H1 (cell line): ENCODE measurements at regions not wholly inside any gene's neighbourhood (a gene's known extent, or its start where the extent isn't known, plus 50 kb on each side); places are given as distances from the start of the nearest gene placed in this dataset.

ENCODE experiments used
- CTCF ChIA-PET: fragments of 300-600 bp; sonication (Branson Sonifier 250); formaldehyde crosslinking; loops from one replicate; lab custom pipeline; 2021; ENCODE audit not compliant: partially characterized antibody; lab: Charles Lee
- POLR2A ChIA-PET: fragments of 300-600 bp; sonication (Branson Sonifier 250); formaldehyde crosslinking; loops from one replicate; lab custom pipeline; 2021; ENCODE audit warnings: inconsistent platforms; ENCODE audit not compliant: partially characterized antibody; lab: Charles Lee
- DNase-seq, 2 experiments: peaks; one replicate each; pipeline versions ENCODE4 v3.0.0 to v3.0.0-alpha.2; 2010 to 2022; ENCODE audit warnings: low spot score in 2 of 2, low read depth in 1 of 2, mixed read lengths in 1 of 2
- FAIRE-seq: peaks from 2 replicates; lab custom pipeline; 2011; peaks lifted over from hg19 to GRCh38; lab: Jason Lieb, UNC
- H2AFZ ChIP-seq: 2 replicates; pipeline ENCODE4 v1.8.1; 2012; ENCODE audit warnings: low read length, inconsistent platforms
- H2AK5ac ChIP-seq: 2 replicates; pipeline ENCODE4 v1.6.1; 2013; ENCODE audit warnings: low read depth, low read length
- H2BK120ac ChIP-seq: replicated peaks from 2 replicates; pipeline ENCODE3; 2013; ENCODE audit warnings: low read depth, low read length, inconsistent platforms
- H2BK12ac ChIP-seq: 2 replicates; pipeline ENCODE4 v1.6.1; 2013; ENCODE audit warnings: low read depth, low read length
- H2BK15ac ChIP-seq: 2 replicates; pipeline ENCODE4 v1.6.1; 2013; ENCODE audit warnings: low read length
- H2BK20ac ChIP-seq: 2 replicates; pipeline ENCODE4 v1.6.1; 2013; ENCODE audit warnings: low read length
- H2BK5ac ChIP-seq: 2 replicates; pipeline ENCODE4 v1.6.1; 2013; ENCODE audit warnings: low read depth, low read length
- H3K14ac ChIP-seq: 2 replicates; pipeline ENCODE4 v1.6.1; 2013; ENCODE audit warnings: inconsistent platforms; ENCODE audit not compliant: insufficient read length
- H3K18ac ChIP-seq: 2 replicates; pipeline ENCODE4 v1.6.1; 2013; ENCODE audit warnings: low read length; ENCODE audit errors: extremely low read depth
- H3K23ac ChIP-seq: 2 replicates; pipeline ENCODE4 v1.6.1; 2013; ENCODE audit warnings: inconsistent platforms; ENCODE audit not compliant: insufficient read length
- H3K23me2 ChIP-seq: 2 replicates; pipeline ENCODE4 v1.6.1; 2013; ENCODE audit warnings: low read depth, low read length
- H3K27ac ChIP-seq: 2 replicates; pipeline ENCODE4 v1.6.1; 2011; ENCODE audit warnings: low read depth, low read length, inconsistent platforms
- H3K27me3 ChIP-seq, 4 experiments: replicated peaks in 1 of 4; 1 replicate in 1 of 4; 2 replicates in 3 of 4; pipeline versions ENCODE4 v1.6.1 to v1.8.1; 2011 to 2013; ENCODE audit warnings: low read length in 3 of 4, mild to moderate bottlenecking in 3 of 4, inconsistent platforms in 2 of 4, mixed read lengths in 2 of 4, moderate library complexity in 1 of 4; ENCODE audit not compliant: control insufficient read depth in 3 of 4, insufficient read depth in 3 of 4; ENCODE audit errors: extremely low read depth in 1 of 4
- H3K36me3 ChIP-seq, 4 experiments: 2 replicates each; pipeline versions ENCODE4 v1.6.1 to v1.8.1; 2011 to 2013; ENCODE audit warnings: mild to moderate bottlenecking in 4 of 4, low read length in 3 of 4, moderate library complexity in 2 of 4, control low read depth in 1 of 4, inconsistent platforms in 1 of 4; ENCODE audit not compliant: insufficient read depth in 4 of 4, control insufficient read depth in 2 of 4
- H3K4ac ChIP-seq: replicated peaks from 2 replicates; pipeline ENCODE3; 2013; ENCODE audit warnings: low read length, low read depth, mixed read lengths, inconsistent platforms; ENCODE audit not compliant: insufficient read length
- H3K4me1 ChIP-seq, 4 experiments: replicated peaks in 1 of 4; 1 replicate in 1 of 4; 2 replicates in 3 of 4; pipeline versions ENCODE4 v1.6.1 to v1.8.1; 2011 to 2013; ENCODE audit warnings: low read length in 3 of 4, inconsistent platforms in 2 of 4, mixed read lengths in 1 of 4; ENCODE audit not compliant: insufficient read depth in 4 of 4, control insufficient read depth in 3 of 4
- H3K4me2 ChIP-seq, 2 experiments: 2 replicates each; pipeline versions ENCODE4 v1.6.1 to v1.8.1; 2011 to 2013; ENCODE audit warnings: low read depth in 2 of 2, low read length in 2 of 2, control low read depth in 1 of 2, inconsistent platforms in 1 of 2, mild to moderate bottlenecking in 1 of 2; ENCODE audit not compliant: insufficient read depth in 1 of 2
- H3K4me3 ChIP-seq, 4 experiments: fragments of 200-600, 300-600 bp in 1 of 4; sonication (generic), shearing (Covaris generic), sonication (Bioruptor Twin) in 1 of 4; 2 replicates each; pipeline versions ENCODE4 v1.5.1 to v1.8.1; 2011 to 2016; ENCODE audit warnings: low read length in 4 of 4, low read depth in 3 of 4, control low read depth in 2 of 4, inconsistent platforms in 2 of 4, mild to moderate bottlenecking in 2 of 4, mixed read lengths in 1 of 4, moderate library complexity in 1 of 4; ENCODE audit not compliant: insufficient read depth in 2 of 4; ENCODE audit errors: extremely low read depth in 1 of 4
- H3K56ac ChIP-seq: replicated peaks from 2 replicates; pipeline ENCODE3; 2013; ENCODE audit warnings: low read depth, mild to moderate bottlenecking, mixed read lengths, low read length, inconsistent platforms; ENCODE audit not compliant: insufficient read length
- H3K79me1 ChIP-seq: 2 replicates; pipeline ENCODE4 v1.6.1; 2013; ENCODE audit warnings: low read depth, low read length, control low read depth
- H3K79me2 ChIP-seq, 2 experiments: 2 replicates each; pipeline versions ENCODE4 v1.6.1 to v1.8.1; 2012 to 2013; ENCODE audit warnings: low read length in 2 of 2, mild to moderate bottlenecking in 2 of 2, inconsistent platforms in 1 of 2; ENCODE audit not compliant: insufficient read depth in 2 of 2, control insufficient read depth in 1 of 2
- H3K9ac ChIP-seq, 4 experiments: replicated peaks in 1 of 4; 1 replicate in 1 of 4; 2 replicates in 3 of 4; pipeline versions ENCODE4 v1.6.1 to v1.8.1; 2011 to 2013; ENCODE audit warnings: low read depth in 3 of 4, low read length in 3 of 4, control low read depth in 2 of 4, mild to moderate bottlenecking in 2 of 4, moderate library complexity in 2 of 4, inconsistent platforms in 1 of 4; ENCODE audit errors: extremely low read depth in 1 of 4
- H3K9me3 ChIP-seq, 2 experiments: 2 replicates each; pipeline versions ENCODE4 v1.6.1 to v1.8.1; 2012 to 2013; ENCODE audit warnings: mild to moderate bottlenecking in 2 of 2, moderate library complexity in 2 of 2, control low read depth in 1 of 2, inconsistent platforms in 1 of 2, low read depth in 1 of 2, low read length in 1 of 2, mixed read lengths in 1 of 2; ENCODE audit not compliant: insufficient read depth in 2 of 2
- H4K20me1 ChIP-seq, 2 experiments: replicated peaks in 1 of 2; 2 replicates each; pipeline versions ENCODE3 to v1.8.1; 2011 to 2013; ENCODE audit warnings: inconsistent platforms in 2 of 2, low read length in 2 of 2, mild to moderate bottlenecking in 1 of 2; ENCODE audit not compliant: insufficient read depth in 2 of 2, control insufficient read depth in 1 of 2
- H4K5ac ChIP-seq: 2 replicates; pipeline ENCODE4 v1.6.1; 2013; ENCODE audit warnings: low read length, low read depth, mixed read lengths, inconsistent platforms; ENCODE audit not compliant: insufficient read length
- H4K8ac ChIP-seq: 2 replicates; pipeline ENCODE4 v1.8.0; 2013; ENCODE audit warnings: mild to moderate bottlenecking, moderate library complexity, low read length, inconsistent platforms; ENCODE audit not compliant: insufficient read depth; ENCODE audit errors: extremely low read depth
- H4K91ac ChIP-seq: replicated peaks from 2 replicates; pipeline ENCODE3; 2013; ENCODE audit warnings: low read length, mixed read lengths, inconsistent platforms; ENCODE audit not compliant: insufficient read length
- BCL11A ChIP-seq, 2 experiments: IDR thresholded peaks; one replicate each; pipeline ENCODE4 v1.6.1; 2011; ENCODE audit warnings: low read depth in 2 of 2, low read length in 2 of 2, mild to moderate bottlenecking in 2 of 2
- GABPA ChIP-seq: IDR thresholded peaks from 2 replicates; pipeline ENCODE4 v1.6.1; 2011; ENCODE audit warnings: mild to moderate bottlenecking, low read length, moderate library complexity, borderline replicate concordance; ENCODE audit not compliant: insufficient read depth
- MAFK ChIP-seq: IDR thresholded peaks from 2 replicates; pipeline ENCODE4 v1.6.1; 2012; ENCODE audit warnings: low read depth, mild to moderate bottlenecking, improper control_type of control experiment, low read length
- PHF8 ChIP-seq: fragments of 200-600 bp; sonication (generic); conservative IDR thresholded peaks from 2 replicates; pipeline ENCODE4 v1.7.1; 2012; ENCODE audit warnings: low read depth, mild to moderate bottlenecking, inconsistent platforms, low read length, moderate library complexity
- POLR2AphosphoS5 ChIP-seq: IDR thresholded peaks from 2 replicates; pipeline ENCODE4 v1.6.1; 2011; ENCODE audit warnings: low read depth, low read length
- POU5F1 ChIP-seq: IDR thresholded peaks from 2 replicates; pipeline ENCODE4 v1.6.1; 2011; ENCODE audit warnings: low read depth, mild to moderate bottlenecking, low read length, moderate library complexity
- RXRA ChIP-seq: IDR thresholded peaks from 2 replicates; pipeline ENCODE4 v1.6.1; 2011; ENCODE audit warnings: low read depth, mild to moderate bottlenecking, low read length, moderate library complexity; ENCODE audit not compliant: insufficient read depth
- SP1 ChIP-seq: IDR thresholded peaks from 2 replicates; pipeline ENCODE4 v1.6.1; 2011; ENCODE audit warnings: low read depth, low read length
- YY1 ChIP-seq: IDR thresholded peaks from 2 replicates; pipeline ENCODE4 v1.6.1; 2011; ENCODE audit warnings: low read depth, mild to moderate bottlenecking, low read length
- WGBS, 2 experiments: shearing (Covaris generic) in 1 of 2; methylation state at CpG; one replicate each; pipeline versions ENCODE4 v1.1.6 to v1.1.7; 2013 to 2015; ENCODE audit warnings: low lambda C conversion rate in 2 of 2, mixed read lengths in 2 of 2, inconsistent platforms in 1 of 2, low coverage in 1 of 2, missing lambda C conversion rate in 1 of 2; ENCODE audit not compliant: insufficient replicate concordance in 2 of 2, insufficient coverage in 1 of 2, insufficient read length in 1 of 2; ENCODE audit errors: extremely low coverage in 1 of 2, missing lambda C conversion rate in 1 of 2; 5-methylcytosine and 5-hydroxymethylcytosine counted together
- TF ChIP-seq, protein P1 (sequence below): IDR thresholded peaks from 2 replicates; pipeline ENCODE4 v1.6.1; 2012; ENCODE audit warnings: low read length, inconsistent platforms

DNA sequence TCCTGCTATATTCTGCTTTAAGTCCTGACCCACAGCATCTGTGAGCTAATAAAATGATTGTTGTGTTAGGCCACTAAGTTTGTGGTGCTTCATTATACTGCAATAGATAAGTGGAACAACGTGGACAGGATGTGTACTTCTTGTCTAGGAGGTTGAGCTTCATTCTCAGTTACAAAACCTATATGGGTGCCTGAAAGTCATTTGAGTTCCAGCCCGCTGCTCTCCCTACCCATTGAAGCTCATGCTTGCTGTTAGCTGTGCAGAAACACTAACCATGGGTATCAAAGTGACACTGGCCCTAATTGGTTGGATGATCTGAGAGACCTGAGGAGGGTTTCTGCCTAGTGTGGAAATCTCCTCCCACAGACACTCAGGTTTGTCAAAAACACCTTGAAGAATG, 357.2 kb downstream of the PDCD6IP start:
- no peak overlapping the region for H3K9ac ChIP-seq
- H3K23ac ChIP-seq: no peak overlapping the region
- no peaks in the 10 kb centered on the region for H3K79me1 ChIP-seq
- no peak overlapping the region for H3K18ac ChIP-seq
- H3K79me2 ChIP-seq: no peaks in the 10 kb centered on the region
- H2BK20ac ChIP-seq: no peak overlapping the region
- no peak overlapping the region for H4K5ac ChIP-seq
- no peak overlapping the region for H2BK12ac ChIP-seq
- H3K4ac ChIP-seq: no peak overlapping the region
- H4K8ac ChIP-seq: no peak overlapping the region
- H3K27ac ChIP-seq: no peak overlapping the region
- POLR2A ChIA-PET: no interaction called here
- CTCF ChIA-PET: no interaction called here
- H3K56ac ChIP-seq: no peak overlapping the region
- H3K4me1 ChIP-seq: no peaks in the 10 kb centered on the region
- H3K4me2 ChIP-seq: no peak overlapping the region
- H2BK5ac ChIP-seq: no peak overlapping the region
- no peak overlapping the region for H2BK15ac ChIP-seq
- no peak overlapping the region for H3K4me3 ChIP-seq
- H3K14ac ChIP-seq: no peak overlapping the region
- no peaks in the 10 kb centered on the region for H3K36me3 ChIP-seq
- no peak for DNase-seq
- FAIRE-seq: no peak
- H2BK120ac ChIP-seq: no peak overlapping the region
- H2AK5ac ChIP-seq: no peak overlapping the region
- no peak overlapping the region for H4K91ac ChIP-seq
- no peaks in the 10 kb centered on the region for H3K27me3 ChIP-seq
- H2AFZ ChIP-seq: no peak overlapping the region
- 90% methylated on average over 2 of the region's 2 CpGs; no CpG with 5 or more reads in 1 of the 2 experiments for WGBS, 2 experiments
- H4K20me1 ChIP-seq: no peaks in the 10 kb centered on the region
- no peaks in the 10 kb centered on the region for H3K23me2 ChIP-seq
- no peaks in the 10 kb centered on the region; a peak in 1 of 4 replicates for H3K9me3 ChIP-seq
- TF ChIP-seq, protein P1, sequence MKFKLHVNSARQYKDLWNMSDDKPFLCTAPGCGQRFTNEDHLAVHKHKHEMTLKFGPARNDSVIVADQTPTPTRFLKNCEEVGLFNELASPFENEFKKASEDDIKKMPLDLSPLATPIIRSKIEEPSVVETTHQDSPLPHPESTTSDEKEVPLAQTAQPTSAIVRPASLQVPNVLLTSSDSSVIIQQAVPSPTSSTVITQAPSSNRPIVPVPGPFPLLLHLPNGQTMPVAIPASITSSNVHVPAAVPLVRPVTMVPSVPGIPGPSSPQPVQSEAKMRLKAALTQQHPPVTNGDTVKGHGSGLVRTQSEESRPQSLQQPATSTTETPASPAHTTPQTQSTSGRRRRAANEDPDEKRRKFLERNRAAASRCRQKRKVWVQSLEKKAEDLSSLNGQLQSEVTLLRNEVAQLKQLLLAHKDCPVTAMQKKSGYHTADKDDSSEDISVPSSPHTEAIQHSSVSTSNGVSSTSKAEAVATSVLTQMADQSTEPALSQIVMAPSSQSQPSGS: no peak
- TF ChIP-seq MAFK: no peak
- TF ChIP-seq PHF8: no peak
- TF ChIP-seq GABPA: no peak
- no peak for TF ChIP-seq YY1
- no peak for TF ChIP-seq POU5F1
- TF ChIP-seq BCL11A (IDR thresholded peaks at IDR 0.05; ENCODE audit: low read depth in 2 of 2, low read length in 2 of 2): no peak
- no peak for TF ChIP-seq POLR2AphosphoS5
- no peak for TF ChIP-seq RXRA
- no peak for TF ChIP-seq SP1
